ENCODE measurements at regions not wholly inside any gene's neighbourhood (a gene's known extent, or its start where the extent isn't known, plus 50 kb on each side); places are given as distances from the start of the nearest gene placed in this dataset.
A peak's percentile ranks its signal among the peaks of the same experiment; 100 is the strongest.

DNA sequence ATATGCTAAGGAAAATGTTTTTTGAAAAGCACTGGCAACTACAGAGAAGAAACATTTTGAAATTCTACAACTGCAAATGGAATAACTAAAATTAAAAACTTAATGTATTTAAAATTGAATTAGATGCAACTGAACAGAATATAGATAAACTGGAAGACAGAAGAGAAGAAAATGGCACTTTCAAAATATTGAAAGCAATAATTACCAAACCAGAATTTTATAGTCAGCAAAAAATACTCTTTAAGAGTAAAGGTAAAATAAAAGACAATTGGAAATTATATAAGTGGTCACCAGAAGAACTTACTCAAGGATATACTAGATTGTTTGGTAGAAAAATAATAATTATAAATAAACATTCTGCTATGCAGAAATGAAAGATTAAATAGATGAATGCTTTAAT lies 927.7 kb upstream of the ZWINT start:
- DNase-seq (ENCODE audit: low spot score) (no peak), FAIRE-seq (no peak), ATAC-seq (no peak)
- Histone ChIP-seq H3K27me3 (ENCODE audit: control insufficient read depth in 1 of 2, insufficient read depth in 2 of 2, low read length in 2 of 2) (no peaks in the 10 kb centered on the region), H3K9ac (ENCODE audit: insufficient read depth, low read depth, low read length) (no peak overlapping the region), H3K36me3 (replicated peaks in 1 of 2; ENCODE audit: control insufficient read depth in 1 of 2, insufficient read depth in 2 of 2, low read length in 2 of 2) (no peaks in the 10 kb centered on the region), H3K79me2 (ENCODE audit: insufficient read depth, low read length) (no peaks in the 10 kb centered on the region), H3K4me1 (ENCODE audit: insufficient read depth, low read length) (no peaks in the 10 kb centered on the region), H4K20me1 (ENCODE audit: insufficient read depth, low read length) (no peaks in the 10 kb centered on the region), H3K4me2 (ENCODE audit: low read depth, low read length) (no peak overlapping the region), H3K4me3 (replicated peaks in 1 of 3; ENCODE audit: insufficient read depth in 1 of 3, low read depth in 2 of 3, low read length in 3 of 3) (no peak overlapping the region), H2AFZ (ENCODE audit: low read length) (no peak overlapping the region), H3K9me3 (ENCODE audit: low read length) (no peaks in the 10 kb centered on the region), H3K27ac (ENCODE audit: extremely low read length, insufficient read depth, low read length) (no peak overlapping the region)
- BruUV-seq (replicated peaks): no TSS peak
- ChIA-PET POLR2A (no interaction called here), CTCF (ENCODE audit: low intra/inter-chr PET ratio, low total read pairs) (no interaction called here)
- TF ChIP-seq MAFK (conservative IDR thresholded peaks at IDR 0.05 in 1 of 2, IDR thresholded peaks at IDR 0.05 in 1 of 2; ENCODE audit: low read length in 2 of 2): peak; percentile 9 to 36; a peak in 1 of 4 replicates
- no peak for TF ChIP-seq GMEB1 (CRISPR knock-in tag; IDR thresholded peaks at IDR 0.05; ENCODE audit: borderline replicate concordance)
- in situ Hi-C loops (cut with HindIII; ENCODE audit: extremely low pct_ligation_motif_present, low pct_unique_long_range_greater_than_20kb): no loop called here
- intact Hi-C loops (cut with micrococcal nuclease; ENCODE audit: unreplicated experiment): no loop called here

GRCh38 chr10:57262892-57263291 lies 901.8 kb upstream of the ZWINT start:
- H4K20me1 ChIP-seq (ENCODE audit: insufficient read depth, low read length): no peaks in the 10 kb centered on the region; the same call in 1 of the 2 replicates
- H3K4me3 ChIP-seq (replicated peaks in 1 of 3; ENCODE audit: insufficient read depth in 1 of 3, low read depth in 2 of 3, low read length in 3 of 3): no peak overlapping the region
- in situ Hi-C loops (cut with HindIII; ENCODE audit: extremely low pct_ligation_motif_present, low pct_unique_long_range_greater_than_20kb): no loop called here
- ATAC-seq: no peak
- intact Hi-C loops (cut with micrococcal nuclease; ENCODE audit: unreplicated experiment): no loop called here
- ChIA-PET CTCF (ENCODE audit: low intra/inter-chr PET ratio, low total read pairs) (no interaction called here), POLR2A (no interaction called here)
- no peaks in the 10 kb centered on the region for H3K9me3 ChIP-seq (ENCODE audit: low read length)
- 9% methylated on average over 3 of the region's 3 CpGs for WGBS (ENCODE audit: low lambda C conversion rate)
- no peak overlapping the region for H3K4me2 ChIP-seq (ENCODE audit: low read depth, low read length)
- H3K4me1 ChIP-seq (ENCODE audit: insufficient read depth, low read length): no peaks in the 10 kb centered on the region
- FAIRE-seq: no peak
- BruUV-seq (replicated peaks): no TSS peak
- no peak for DNase-seq (ENCODE audit: low spot score)
- H3K36me3 ChIP-seq (replicated peaks in 1 of 2; ENCODE audit: control insufficient read depth in 1 of 2, insufficient read depth in 2 of 2, low read length in 2 of 2): no peaks in the 10 kb centered on the region
- no peaks in the 10 kb centered on the region for H3K79me2 ChIP-seq (ENCODE audit: insufficient read depth, low read length)
- no peaks in the 10 kb centered on the region for H3K27me3 ChIP-seq (ENCODE audit: control insufficient read depth in 1 of 2, insufficient read depth in 2 of 2, low read length in 2 of 2)
- H2AFZ ChIP-seq (ENCODE audit: low read length): no peak overlapping the region
- H3K9ac ChIP-seq (ENCODE audit: insufficient read depth, low read depth, low read length): no peak overlapping the region
- H3K27ac ChIP-seq (ENCODE audit: extremely low read length, insufficient read depth, low read length): no peak overlapping the region
- TF ChIP-seq ELF3 (CRISPR knock-in tag; IDR thresholded peaks at IDR 0.05) (no peak), CHCHD3 (CRISPR knock-in tag; IDR thresholded peaks at IDR 0.05) (no peak), NFAT5 (CRISPR knock-in tag; IDR thresholded peaks at IDR 0.05) (no peak), KMT2A (CRISPR knock-in tag; IDR thresholded peaks at IDR 0.05) (no peak), KAT2B (IDR thresholded peaks at IDR 0.05; ENCODE audit: borderline replicate concordance, low read depth, low read length) (no peak), SCMH1 (CRISPR knock-in tag; IDR thresholded peaks at IDR 0.05; ENCODE audit: borderline replicate concordance) (no peak)
- TF ChIP-seq, protein P1, sequence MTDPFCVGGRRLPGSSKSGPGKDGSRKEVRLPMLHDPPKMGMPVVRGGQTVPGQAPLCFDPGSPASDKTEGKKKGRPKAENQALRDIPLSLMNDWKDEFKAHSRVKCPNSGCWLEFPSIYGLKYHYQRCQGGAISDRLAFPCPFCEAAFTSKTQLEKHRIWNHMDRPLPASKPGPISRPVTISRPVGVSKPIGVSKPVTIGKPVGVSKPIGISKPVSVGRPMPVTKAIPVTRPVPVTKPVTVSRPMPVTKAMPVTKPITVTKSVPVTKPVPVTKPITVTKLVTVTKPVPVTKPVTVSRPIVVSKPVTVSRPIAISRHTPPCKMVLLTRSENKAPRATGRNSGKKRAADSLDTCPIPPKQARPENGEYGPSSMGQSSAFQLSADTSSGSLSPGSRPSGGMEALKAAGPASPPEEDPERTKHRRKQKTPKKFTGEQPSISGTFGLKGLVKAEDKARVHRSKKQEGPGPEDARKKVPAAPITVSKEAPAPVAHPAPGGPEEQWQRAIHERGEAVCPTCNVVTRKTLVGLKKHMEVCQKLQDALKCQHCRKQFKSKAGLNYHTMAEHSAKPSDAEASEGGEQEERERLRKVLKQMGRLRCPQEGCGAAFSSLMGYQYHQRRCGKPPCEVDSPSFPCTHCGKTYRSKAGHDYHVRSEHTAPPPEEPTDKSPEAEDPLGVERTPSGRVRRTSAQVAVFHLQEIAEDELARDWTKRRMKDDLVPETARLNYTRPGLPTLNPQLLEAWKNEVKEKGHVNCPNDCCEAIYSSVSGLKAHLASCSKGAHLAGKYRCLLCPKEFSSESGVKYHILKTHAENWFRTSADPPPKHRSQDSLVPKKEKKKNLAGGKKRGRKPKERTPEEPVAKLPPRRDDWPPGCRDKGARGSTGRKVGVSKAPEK (CRISPR knock-in tag; IDR thresholded peaks at IDR 0.05; ENCODE audit: borderline replicate concordance): no peak

Measured in HepG2 (cell line).